Mononuclear cell (primary cell): ENCODE measurements at regions not wholly inside any gene's neighbourhood (a gene's known extent, or its start where the extent isn't known, plus 50 kb on each side); places are given as distances from the start of the nearest gene placed in this dataset.
"Not testable (repeated sequence)": the region's sequence is repeated elsewhere in the genome, so short reads cannot be mapped to it uniquely, and the experiment has no call there.

ENCODE experiments used
- H3K27me3 ChIP-seq: 2 replicates; pipeline ENCODE4 v1.6.0; 2011; ENCODE audit warnings: low read length, control low read depth; ENCODE audit not compliant: insufficient read depth
- H3K4me1 ChIP-seq: 2 replicates; pipeline ENCODE4 v1.5.1; 2011; ENCODE audit warnings: mild to moderate bottlenecking, low read length, control low read depth; ENCODE audit not compliant: insufficient read depth
- H3K4me3 ChIP-seq: 2 replicates; pipeline ENCODE4 v1.5.1; 2011; ENCODE audit warnings: mild to moderate bottlenecking, low read length, moderate library complexity
- H3K9me3 ChIP-seq: 2 replicates; pipeline ENCODE4 v1.5.1; 2011; ENCODE audit warnings: low read depth, mild to moderate bottlenecking, control low read depth, low read length

- Histone ChIP-seq H3K4me1 (no peaks in the 10 kb centered on the region), H3K27me3 (no peaks in the 10 kb centered on the region), H3K9me3 (no peaks in the 10 kb centered on the region), H3K4me3 (no peak overlapping the region)
Measured at GRCh38 chr6:139452148-139452876, 77.9 kb upstream of the CITED2 start.

GRCh38 chr6:139449611-139450000 is 75.2 kb upstream of the CITED2 start:
- Histone ChIP-seq H3K9me3 (no peaks in the 10 kb centered on the region), H3K4me1 (peaks cover 7% of the 10 kb centered on the region), H3K27me3 (no peaks in the 10 kb centered on the region), H3K4me3 (no peak overlapping the region)

GRCh38 chr6:139448998-139449610 is 74.7 kb upstream of the CITED2 start:
- no peak overlapping the region for H3K4me3 ChIP-seq
- no peaks in the 10 kb centered on the region for H3K27me3 ChIP-seq
- no peaks in the 10 kb centered on the region for H3K9me3 ChIP-seq
- peaks cover 7% of the 10 kb centered on the region for H3K4me1 ChIP-seq

GRCh38 chr6:139448051-139448649 is 73.7 kb upstream of the CITED2 start:
- H3K4me1 ChIP-seq = peaks cover 7% of the 10 kb centered on the region
- H3K27me3 ChIP-seq = no peaks in the 10 kb centered on the region
- H3K4me3 ChIP-seq = no peak overlapping the region
- H3K9me3 ChIP-seq = no peaks in the 10 kb centered on the region

- Histone ChIP-seq H3K4me1 (peaks cover 9% of the 10 kb centered on the region), H3K4me3 (no peak overlapping the region), H3K27me3 (no peaks in the 10 kb centered on the region), H3K9me3 (no peaks in the 10 kb centered on the region)
Measured at GRCh38 chr6:139447656-139447975, 73.2 kb upstream of the CITED2 start.

- no peak overlapping the region for H3K4me3 ChIP-seq
- H3K9me3 ChIP-seq = no peaks in the 10 kb centered on the region
- H3K4me1 ChIP-seq = peaks cover 15% of the 10 kb centered on the region
- H3K27me3 ChIP-seq = no peaks in the 10 kb centered on the region
Measured at GRCh38 chr6:139446768-139447655, 72.6 kb upstream of the CITED2 start.

- no peaks in the 10 kb centered on the region for H3K9me3 ChIP-seq
- H3K4me1 ChIP-seq = peaks cover 17% of the 10 kb centered on the region
- H3K27me3 ChIP-seq = no peaks in the 10 kb centered on the region
- H3K4me3 ChIP-seq = no peak overlapping the region
Measured at GRCh38 chr6:139446138-139446715, 71.8 kb upstream of the CITED2 start.

- not testable (repeated sequence) for H3K4me3 ChIP-seq, H3K27me3 ChIP-seq, H3K9me3 ChIP-seq
- H3K4me1 ChIP-seq = peaks cover 17% of the 10 kb centered on the region
Measured at GRCh38 chr6:139444273-139444787, 69.9 kb upstream of the CITED2 start.

- Histone ChIP-seq H3K4me1 (peaks cover 17% of the 10 kb centered on the region), H3K9me3 (no peaks in the 10 kb centered on the region), H3K27me3 (no peaks in the 10 kb centered on the region), H3K4me3 (no peak overlapping the region)
Measured at GRCh38 chr6:139443231-139444112, 69.0 kb upstream of the CITED2 start.

- H3K4me1 ChIP-seq = peaks cover 17% of the 10 kb centered on the region
- no peaks in the 10 kb centered on the region for H3K27me3 ChIP-seq
- H3K9me3 ChIP-seq = no peaks in the 10 kb centered on the region
- no peak overlapping the region for H3K4me3 ChIP-seq
Measured at GRCh38 chr6:139442188-139442671, 67.8 kb upstream of the CITED2 start.

GRCh38 chr6:139439349-139439748 is 64.9 kb upstream of the CITED2 start:
- peaks cover 10% of the 10 kb centered on the region for H3K4me1 ChIP-seq
- no peaks in the 10 kb centered on the region for H3K27me3 ChIP-seq
- no peak overlapping the region for H3K4me3 ChIP-seq
- no peaks in the 10 kb centered on the region for H3K9me3 ChIP-seq

- Histone ChIP-seq H3K4me3 (no peak overlapping the region), H3K27me3 (no peaks in the 10 kb centered on the region), H3K9me3 (no peaks in the 10 kb centered on the region), H3K4me1 (peaks cover 16% of the 10 kb centered on the region)
Measured at GRCh38 chr6:139438775-139439174, 64.3 kb upstream of the CITED2 start.

- Histone ChIP-seq H3K4me1 (peaks cover 12% of the 10 kb centered on the region), H3K4me3 (no peak overlapping the region), H3K27me3 (no peaks in the 10 kb centered on the region), H3K9me3 (no peaks in the 10 kb centered on the region)
Measured at GRCh38 chr6:139436957-139437348, 62.5 kb upstream of the CITED2 start.
